ENCODE measurements at regions not wholly inside any gene's neighbourhood (a gene's known extent, or its start where the extent isn't known, plus 50 kb on each side); places are given as distances from the start of the nearest gene placed in this dataset.

DNA sequence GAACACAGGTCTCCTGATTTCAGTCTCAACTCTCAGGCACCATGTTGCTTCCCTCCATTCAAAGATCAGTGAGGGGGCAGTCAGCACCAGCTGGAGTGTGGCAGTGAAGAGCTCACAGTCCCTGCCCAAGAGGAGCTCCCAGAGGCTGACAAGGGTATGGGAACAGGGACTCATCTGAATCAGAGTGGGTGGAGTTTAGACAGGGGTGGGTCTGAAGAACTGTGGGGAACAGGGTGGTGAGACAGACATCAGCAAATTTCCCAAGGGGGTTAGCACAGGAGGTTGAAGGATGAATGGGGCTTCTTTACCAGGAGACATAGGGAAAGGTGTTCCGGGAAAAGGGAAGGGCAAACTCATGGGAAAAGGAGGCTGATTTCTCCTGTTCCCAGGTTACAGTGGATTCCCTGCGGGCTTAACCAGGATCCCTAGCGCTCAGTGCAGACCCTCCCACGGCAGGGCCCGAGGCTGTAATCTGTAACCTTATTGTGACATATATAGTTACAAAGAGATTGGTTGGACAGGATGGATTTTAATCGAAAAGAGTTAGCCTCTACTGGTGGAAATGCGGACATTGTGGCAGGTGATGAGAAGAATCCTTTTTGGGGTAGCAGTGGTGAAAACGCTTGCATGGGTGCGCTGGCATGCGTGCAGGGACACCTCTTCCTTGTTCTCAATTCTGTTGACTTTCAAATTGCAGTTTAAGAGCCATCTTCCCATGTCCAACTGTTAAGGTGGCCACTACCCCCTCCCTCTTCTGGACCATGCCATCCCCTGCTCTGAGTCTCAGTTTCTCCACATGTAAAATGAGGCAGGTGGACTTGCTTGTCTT lies 160.3 kb downstream of the SMAD6 start (continued):
- TF ChIP-seq, protein P1, sequence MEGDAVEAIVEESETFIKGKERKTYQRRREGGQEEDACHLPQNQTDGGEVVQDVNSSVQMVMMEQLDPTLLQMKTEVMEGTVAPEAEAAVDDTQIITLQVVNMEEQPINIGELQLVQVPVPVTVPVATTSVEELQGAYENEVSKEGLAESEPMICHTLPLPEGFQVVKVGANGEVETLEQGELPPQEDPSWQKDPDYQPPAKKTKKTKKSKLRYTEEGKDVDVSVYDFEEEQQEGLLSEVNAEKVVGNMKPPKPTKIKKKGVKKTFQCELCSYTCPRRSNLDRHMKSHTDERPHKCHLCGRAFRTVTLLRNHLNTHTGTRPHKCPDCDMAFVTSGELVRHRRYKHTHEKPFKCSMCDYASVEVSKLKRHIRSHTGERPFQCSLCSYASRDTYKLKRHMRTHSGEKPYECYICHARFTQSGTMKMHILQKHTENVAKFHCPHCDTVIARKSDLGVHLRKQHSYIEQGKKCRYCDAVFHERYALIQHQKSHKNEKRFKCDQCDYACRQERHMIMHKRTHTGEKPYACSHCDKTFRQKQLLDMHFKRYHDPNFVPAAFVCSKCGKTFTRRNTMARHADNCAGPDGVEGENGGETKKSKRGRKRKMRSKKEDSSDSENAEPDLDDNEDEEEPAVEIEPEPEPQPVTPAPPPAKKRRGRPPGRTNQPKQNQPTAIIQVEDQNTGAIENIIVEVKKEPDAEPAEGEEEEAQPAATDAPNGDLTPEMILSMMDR (conservative IDR thresholded peaks at IDR 0.05; ENCODE audit: low read depth in 2 of 2): no peak
- TF ChIP-seq ZNF331 (CRISPR knock-in tag; IDR thresholded peaks at IDR 0.05; ENCODE audit: low read depth) (no peak), CREB1 (CRISPR knock-in tag; IDR thresholded peaks at IDR 0.05; ENCODE audit: low read depth) (no peak), EZH2phosphoT487 (IDR thresholded peaks at IDR 0.05; ENCODE audit: unreplicated experiment) (no peak), JUNB (IDR thresholded peaks at IDR 0.05; ENCODE audit: unreplicated experiment) (no peak), ZNF114 (CRISPR knock-in tag; IDR thresholded peaks at IDR 0.05) (no peak), POLR2AphosphoS5 (IDR thresholded peaks at IDR 0.05; ENCODE audit: low read depth) (no peak), NANOG (IDR thresholded peaks at IDR 0.05; ENCODE audit: borderline replicate concordance) (no peak)
- TF ChIP-seq, protein P2, sequence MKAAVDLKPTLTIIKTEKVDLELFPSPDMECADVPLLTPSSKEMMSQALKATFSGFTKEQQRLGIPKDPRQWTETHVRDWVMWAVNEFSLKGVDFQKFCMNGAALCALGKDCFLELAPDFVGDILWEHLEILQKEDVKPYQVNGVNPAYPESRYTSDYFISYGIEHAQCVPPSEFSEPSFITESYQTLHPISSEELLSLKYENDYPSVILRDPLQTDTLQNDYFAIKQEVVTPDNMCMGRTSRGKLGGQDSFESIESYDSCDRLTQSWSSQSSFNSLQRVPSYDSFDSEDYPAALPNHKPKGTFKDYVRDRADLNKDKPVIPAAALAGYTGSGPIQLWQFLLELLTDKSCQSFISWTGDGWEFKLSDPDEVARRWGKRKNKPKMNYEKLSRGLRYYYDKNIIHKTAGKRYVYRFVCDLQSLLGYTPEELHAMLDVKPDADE (IDR thresholded peaks at IDR 0.05): no peak
- TF ChIP-seq, protein P3, sequence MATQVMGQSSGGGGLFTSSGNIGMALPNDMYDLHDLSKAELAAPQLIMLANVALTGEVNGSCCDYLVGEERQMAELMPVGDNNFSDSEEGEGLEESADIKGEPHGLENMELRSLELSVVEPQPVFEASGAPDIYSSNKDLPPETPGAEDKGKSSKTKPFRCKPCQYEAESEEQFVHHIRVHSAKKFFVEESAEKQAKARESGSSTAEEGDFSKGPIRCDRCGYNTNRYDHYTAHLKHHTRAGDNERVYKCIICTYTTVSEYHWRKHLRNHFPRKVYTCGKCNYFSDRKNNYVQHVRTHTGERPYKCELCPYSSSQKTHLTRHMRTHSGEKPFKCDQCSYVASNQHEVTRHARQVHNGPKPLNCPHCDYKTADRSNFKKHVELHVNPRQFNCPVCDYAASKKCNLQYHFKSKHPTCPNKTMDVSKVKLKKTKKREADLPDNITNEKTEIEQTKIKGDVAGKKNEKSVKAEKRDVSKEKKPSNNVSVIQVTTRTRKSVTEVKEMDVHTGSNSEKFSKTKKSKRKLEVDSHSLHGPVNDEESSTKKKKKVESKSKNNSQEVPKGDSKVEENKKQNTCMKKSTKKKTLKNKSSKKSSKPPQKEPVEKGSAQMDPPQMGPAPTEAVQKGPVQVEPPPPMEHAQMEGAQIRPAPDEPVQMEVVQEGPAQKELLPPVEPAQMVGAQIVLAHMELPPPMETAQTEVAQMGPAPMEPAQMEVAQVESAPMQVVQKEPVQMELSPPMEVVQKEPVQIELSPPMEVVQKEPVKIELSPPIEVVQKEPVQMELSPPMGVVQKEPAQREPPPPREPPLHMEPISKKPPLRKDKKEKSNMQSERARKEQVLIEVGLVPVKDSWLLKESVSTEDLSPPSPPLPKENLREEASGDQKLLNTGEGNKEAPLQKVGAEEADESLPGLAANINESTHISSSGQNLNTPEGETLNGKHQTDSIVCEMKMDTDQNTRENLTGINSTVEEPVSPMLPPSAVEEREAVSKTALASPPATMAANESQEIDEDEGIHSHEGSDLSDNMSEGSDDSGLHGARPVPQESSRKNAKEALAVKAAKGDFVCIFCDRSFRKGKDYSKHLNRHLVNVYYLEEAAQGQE (IDR thresholded peaks at IDR 0.05; ENCODE audit: unreplicated experiment): no peak

DNA sequence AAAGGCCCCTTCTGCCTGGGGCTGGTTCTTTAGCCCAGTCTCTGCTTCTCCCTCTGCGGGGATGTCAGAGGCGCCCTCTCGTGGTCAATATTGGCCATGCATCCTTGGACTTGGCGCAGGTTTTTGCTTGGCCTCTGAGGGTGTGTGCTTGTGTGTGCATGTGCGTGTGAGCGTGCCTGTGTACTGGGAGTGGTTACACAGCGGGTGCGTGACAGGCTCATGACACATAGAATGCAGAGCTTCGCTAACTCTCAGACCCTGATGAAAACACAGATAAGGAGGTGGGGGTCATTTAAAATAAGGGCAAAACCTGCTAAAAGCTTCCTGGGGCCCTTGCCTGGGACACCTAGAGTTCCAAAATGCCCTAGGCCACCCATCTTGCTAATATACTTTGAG lies 160.9 kb downstream of the SMAD6 start:
- Histone ChIP-seq H3K4me2 (no peak overlapping the region), H3K4me1 (ENCODE audit: insufficient read depth) (peaks cover 6% of the 10 kb centered on the region; the same call in 1 of the 2 replicates), H2AFZ (peak overlapping the region; percentile 80; the same call in 1 of the 2 replicates), H3K9me2 (ENCODE audit: insufficient read depth) (no peaks in the 10 kb centered on the region), H3K27me3 (ENCODE audit: insufficient read depth) (no peaks in the 10 kb centered on the region), H4K20me1 (replicated peaks; ENCODE audit: insufficient read depth) (no peaks in the 10 kb centered on the region), H3K79me2 (replicated peaks; ENCODE audit: insufficient read depth) (no peaks in the 10 kb centered on the region), H3K36me3 (ENCODE audit: insufficient read depth) (no peaks in the 10 kb centered on the region), H3F3A (replicated peaks; ENCODE audit: low read depth) (no peaks in the 10 kb centered on the region), H3K4me3 (no peak overlapping the region), H3K27ac (ENCODE audit: low read depth) (no peak overlapping the region)
- DNase-seq (ENCODE audit: low spot score) (peak; percentile 85), ATAC-seq (peak; percentile 96)
- peaks cover 6% of the 10 kb centered on the region for H3K27me3 Mint-ChIP-seq (ENCODE audit: insufficient read depth, low read depth, poor library complexity)
- no peak overlapping the region for H3K4me3 Mint-ChIP-seq
- TF ChIP-seq ZNF331 (CRISPR knock-in tag; IDR thresholded peaks at IDR 0.05; ENCODE audit: low read depth): no peak
- TF ChIP-seq NANOG (IDR thresholded peaks at IDR 0.05; ENCODE audit: borderline replicate concordance): no peak
- TF ChIP-seq, protein P1 (conservative IDR thresholded peaks at IDR 0.05; ENCODE audit: low read depth in 2 of 2): peak; percentile 91 to 96
- TF ChIP-seq CREB1 (CRISPR knock-in tag; IDR thresholded peaks at IDR 0.05; ENCODE audit: low read depth): no peak
- no peak for TF ChIP-seq ZNF114 (CRISPR knock-in tag; IDR thresholded peaks at IDR 0.05)
- no peak for TF ChIP-seq JUNB (IDR thresholded peaks at IDR 0.05; ENCODE audit: unreplicated experiment)
- no peak overlapping the region for H3K27ac Mint-ChIP-seq
- peaks cover 17% of the 10 kb centered on the region for H3K4me1 Mint-ChIP-seq
- no peaks in the 10 kb centered on the region for H3K9me3 Mint-ChIP-seq
- H3K36me3 Mint-ChIP-seq (ENCODE audit: low read depth): no peaks in the 10 kb centered on the region

Measured in GM23338 (cell line).